Spinal cord (tissue), 9 donors: ENCODE measurements at regions not wholly inside any gene's neighbourhood (a gene's known extent, or its start where the extent isn't known, plus 50 kb on each side); places are given as distances from the start of the nearest gene placed in this dataset.
"Not testable (repeated sequence)": the region's sequence is repeated elsewhere in the genome, so short reads cannot be mapped to it uniquely, and the experiment has no call there.

Source experiments
- DNase-seq, 6 donors: peaks; one replicate each; pipeline versions ENCODE4 v3.0.0 to v3.0.0-alpha.2; 2013 to 2015; ENCODE audit warnings: low spot score in 6 of 6, low read depth in 4 of 6
- H3K27ac ChIP-seq: one replicate; pipeline ENCODE4 v1.5.1; 2013; ENCODE audit warnings: low read depth, low read length, control low read depth
- H3K27me3 ChIP-seq: one replicate; pipeline ENCODE4 v1.6.1; 2013; ENCODE audit warnings: low read length; ENCODE audit not compliant: control insufficient read depth, insufficient read depth
- H3K36me3 ChIP-seq: one replicate; pipeline ENCODE4 v1.6.1; 2013; ENCODE audit warnings: low read length; ENCODE audit not compliant: control insufficient read depth, insufficient read depth
- H3K4me1 ChIP-seq: one replicate; pipeline ENCODE4 v1.6.1; 2013; ENCODE audit warnings: low read length; ENCODE audit not compliant: control insufficient read depth, insufficient read depth
- H3K4me3 ChIP-seq: one replicate; pipeline ENCODE4 v1.5.1; 2013; ENCODE audit warnings: low read depth, low read length, control low read depth
- H3K9me3 ChIP-seq: one replicate; pipeline ENCODE4 v1.6.1; 2013; ENCODE audit warnings: low read length; ENCODE audit not compliant: control insufficient read depth, insufficient read depth
- WGBS: methylation state at CpG from one replicate; pipeline ENCODE4 v1.1.5; 2013; ENCODE audit warnings: missing lambda C conversion rate; ENCODE audit not compliant: insufficient coverage; 5-methylcytosine and 5-hydroxymethylcytosine counted together
- donor health status: healthy.

GRCh38 chr9:22170556-22170955 lies 161.5 kb upstream of the CDKN2B start:
- H3K36me3 ChIP-seq = no peaks in the 10 kb centered on the region
- H3K4me3 ChIP-seq = no peak overlapping the region
- no peaks in the 10 kb centered on the region for H3K27me3 ChIP-seq
- DNase-seq = no peak
- WGBS = no CpG with 5 or more reads among the region's 2 CpGs
- no peaks in the 10 kb centered on the region for H3K9me3 ChIP-seq
- H3K4me1 ChIP-seq = no peaks in the 10 kb centered on the region
- H3K27ac ChIP-seq = no peak overlapping the region

- Histone ChIP-seq H3K9me3 (no peaks in the 10 kb centered on the region), H3K4me1 (no peaks in the 10 kb centered on the region), H3K27me3 (no peaks in the 10 kb centered on the region), H3K27ac (no peak overlapping the region), H3K36me3 (no peaks in the 10 kb centered on the region), H3K4me3 (no peak overlapping the region)
- DNase-seq = no peak
- WGBS = 66% methylated on average over 2 of the region's 2 CpGs
Observed at GRCh38 chr9:22170990-22171670, 162.0 kb upstream of the CDKN2B start.

DNA sequence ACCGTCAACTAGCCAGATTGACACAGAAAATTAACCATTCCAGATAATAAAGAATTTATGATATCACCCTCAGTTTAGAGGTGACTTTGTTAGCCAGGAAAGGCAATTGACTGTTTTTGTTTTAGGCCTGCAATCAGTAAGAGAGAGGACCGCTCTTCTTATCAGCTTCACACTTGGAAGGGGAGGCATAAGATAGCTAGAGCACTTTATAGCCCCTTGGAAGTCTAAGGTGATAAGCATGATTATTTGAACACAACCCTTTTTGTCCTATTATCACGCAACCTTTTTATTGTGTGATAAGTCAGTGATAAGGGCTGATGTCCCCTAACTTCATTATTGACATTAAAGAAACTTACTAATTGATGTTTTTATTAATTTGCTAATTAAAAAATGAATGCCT lies 162.6 kb upstream of the CDKN2B start:
- no peak overlapping the region for H3K27ac ChIP-seq
- H3K4me1 ChIP-seq = no peaks in the 10 kb centered on the region
- H3K36me3 ChIP-seq = no peaks in the 10 kb centered on the region
- no peaks in the 10 kb centered on the region for H3K9me3 ChIP-seq
- H3K27me3 ChIP-seq = no peaks in the 10 kb centered on the region
- DNase-seq = no peak
- WGBS = no CpG with 5 or more reads among the region's 3 CpGs
- H3K4me3 ChIP-seq = no peak overlapping the region

- 83% methylated on average over 1 of the region's 2 CpGs for WGBS
- Histone ChIP-seq H3K4me1 (no peaks in the 10 kb centered on the region), H3K27me3 (no peaks in the 10 kb centered on the region), H3K36me3 (no peaks in the 10 kb centered on the region), H3K4me3 (no peak overlapping the region), H3K9me3 (no peaks in the 10 kb centered on the region), H3K27ac (no peak overlapping the region)
- DNase-seq = no peak
Observed at GRCh38 chr9:22173908-22174307, 164.8 kb upstream of the CDKN2B start.

DNA sequence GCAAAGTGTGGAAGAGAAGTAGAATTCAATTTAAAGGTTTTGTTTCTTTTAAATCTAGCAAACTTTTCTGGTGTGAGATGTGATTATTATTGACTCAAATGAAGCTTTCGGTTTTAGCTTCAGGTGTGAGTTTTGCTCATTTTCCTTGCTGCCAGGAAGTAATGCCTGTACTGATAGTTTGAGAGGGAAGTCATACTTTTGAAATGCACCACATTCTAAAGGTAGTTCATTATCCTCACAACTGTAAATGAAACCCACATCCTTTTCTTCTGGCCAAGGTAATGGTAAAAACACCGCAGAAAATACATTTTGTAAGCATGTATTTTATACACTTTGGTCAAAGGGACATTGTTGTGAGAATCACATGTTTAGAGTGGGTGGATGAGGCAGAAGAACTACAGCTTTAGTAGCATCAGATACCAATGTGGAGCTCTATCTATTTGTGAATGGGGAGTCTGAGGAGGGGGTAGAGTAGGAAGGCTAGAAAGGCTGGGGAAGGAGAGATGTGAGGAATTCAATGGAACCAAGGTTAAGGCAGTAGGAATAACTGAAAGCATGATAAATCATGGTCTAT lies 167.0 kb upstream of the CDKN2B start:
- Histone ChIP-seq H3K4me3 (no peak overlapping the region), H3K36me3 (no peaks in the 10 kb centered on the region), H3K4me1 (no peaks in the 10 kb centered on the region), H3K9me3 (no peaks in the 10 kb centered on the region), H3K27me3 (no peaks in the 10 kb centered on the region), H3K27ac (no peak overlapping the region)
- DNase-seq = no peak
- WGBS = no CpG with 5 or more reads among the region's 2 CpGs

DNA sequence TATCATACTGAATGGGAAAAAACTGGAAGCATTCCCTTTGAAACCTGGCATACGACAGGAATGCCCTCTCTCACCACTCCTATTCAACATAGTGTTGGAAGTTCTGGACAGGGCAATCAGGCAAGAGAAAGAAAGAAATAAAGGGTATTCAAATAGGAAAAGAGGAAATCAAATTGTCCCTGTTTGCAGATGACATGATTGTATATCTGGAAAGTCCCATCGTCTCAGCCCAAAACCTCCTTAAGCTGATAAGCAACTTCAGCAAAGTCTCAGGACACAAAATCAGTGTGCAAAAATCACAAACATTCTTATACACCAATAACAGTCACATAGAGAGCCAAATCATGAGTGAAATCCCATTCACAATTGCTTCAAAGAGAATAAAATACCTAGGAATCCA lies 171.9 kb upstream of the CDKN2B start:
- not testable (repeated sequence) for H3K4me1 ChIP-seq, H3K27me3 ChIP-seq, H3K9me3 ChIP-seq, H3K36me3 ChIP-seq, DNase-seq, H3K27ac ChIP-seq, H3K4me3 ChIP-seq
- WGBS = no CpG with 5 or more reads among the region's 2 CpGs

- Histone ChIP-seq H3K27ac (no peak overlapping the region), H3K4me1 (no peaks in the 10 kb centered on the region), H3K36me3 (no peaks in the 10 kb centered on the region), H3K27me3 (no peaks in the 10 kb centered on the region), H3K4me3 (no peak overlapping the region), H3K9me3 (no peaks in the 10 kb centered on the region)
- DNase-seq = no peak
- 90% methylated on average over 2 of the region's 2 CpGs for WGBS
Observed at GRCh38 chr9:22189471-22189870, 180.4 kb upstream of the CDKN2B start.

- H3K4me3 ChIP-seq, H3K36me3 ChIP-seq, H3K27ac ChIP-seq, H3K27me3 ChIP-seq, H3K9me3 ChIP-seq, H3K4me1 ChIP-seq, DNase-seq: not testable (repeated sequence)
- WGBS = 93% methylated on average over 1 of the region's 2 CpGs
Observed at GRCh38 chr9:22197000-22197399, 187.9 kb upstream of the CDKN2B start.

DNA sequence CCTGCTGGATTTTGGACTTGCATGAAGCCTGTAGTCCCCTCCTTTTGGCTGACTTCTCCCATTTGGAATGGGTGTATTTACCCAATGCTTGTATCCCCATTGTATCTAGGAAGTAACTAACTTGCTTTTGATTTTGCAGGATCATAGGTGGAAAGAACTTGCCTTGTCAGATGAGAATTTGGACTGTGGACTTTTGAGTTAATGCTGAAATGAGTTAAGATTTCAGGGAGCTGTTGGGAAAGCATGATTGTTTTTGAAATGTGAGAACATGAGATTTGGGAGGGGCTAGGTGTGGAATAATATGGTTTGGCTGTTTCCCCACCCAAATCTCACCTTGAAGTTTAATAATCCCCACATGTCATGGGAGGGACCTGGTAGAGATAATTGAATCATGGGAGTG lies 189.6 kb upstream of the CDKN2B start:
- Histone ChIP-seq H3K27me3 (no peaks in the 10 kb centered on the region), H3K36me3 (no peaks in the 10 kb centered on the region), H3K9me3 (no peaks in the 10 kb centered on the region), H3K4me1 (no peaks in the 10 kb centered on the region), H3K4me3 (no peak overlapping the region), H3K27ac (no peak overlapping the region)
- DNase-seq = no peak

- no peak for DNase-seq
- Histone ChIP-seq H3K36me3 (no peaks in the 10 kb centered on the region), H3K27ac (no peak overlapping the region), H3K27me3 (no peaks in the 10 kb centered on the region), H3K4me3 (no peak overlapping the region), H3K4me1 (no peaks in the 10 kb centered on the region), H3K9me3 (no peaks in the 10 kb centered on the region)
- no CpG with 5 or more reads among the region's 1 CpG for WGBS
Observed at GRCh38 chr9:22201256-22201655, 192.2 kb upstream of the CDKN2B start.
